ENCODE measurements at regions not wholly inside any gene's neighbourhood (a gene's known extent, or its start where the extent isn't known, plus 50 kb on each side); places are given as distances from the start of the nearest gene placed in this dataset.

DNA sequence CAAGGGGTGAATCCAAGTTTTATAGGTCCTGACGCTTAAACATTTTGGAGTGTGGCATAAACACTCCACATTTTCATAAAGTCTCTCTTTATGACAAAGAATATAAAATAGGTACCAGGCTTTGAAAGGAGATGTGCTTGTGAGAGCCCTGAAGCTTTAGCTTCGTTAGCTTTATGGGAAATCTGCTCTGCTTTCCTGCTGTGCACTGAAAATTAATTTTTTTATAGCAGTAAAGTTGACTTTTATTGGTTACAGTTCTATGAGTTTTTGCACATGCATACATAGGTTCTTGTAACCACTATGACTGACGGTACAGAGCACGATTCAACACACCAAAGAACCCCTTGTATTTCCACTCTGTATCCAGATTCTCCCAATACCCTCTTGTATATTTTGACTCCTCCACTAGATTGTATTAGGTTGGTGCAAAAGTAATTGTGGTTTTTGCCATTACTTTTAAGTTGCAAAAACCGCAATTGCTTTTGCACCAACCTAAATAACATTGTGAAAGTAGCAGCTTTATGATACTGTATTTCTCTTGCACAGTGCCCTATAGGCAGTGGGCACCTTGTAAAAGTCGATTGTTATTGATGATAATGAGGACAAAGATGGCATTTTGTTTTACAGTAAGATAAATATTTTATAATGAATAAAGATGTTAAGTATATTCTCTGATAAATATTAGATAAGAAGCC lies 145.2 kb upstream of the AKIRIN2 start:
- no peaks in the 10 kb centered on the region for H3K36me3 ChIP-seq (ENCODE audit: insufficient read depth, low read length)
- peak; percentile 34 for DNase-seq (ENCODE audit: low read depth, low spot score)
- no peak overlapping the region for H3K9ac ChIP-seq (ENCODE audit: insufficient read length)
- H3K4me3 ChIP-seq, result no peak overlapping the region
- H3K9me3 ChIP-seq (ENCODE audit: low read depth, low read length), result no peaks in the 10 kb centered on the region
- TF ChIP-seq POLR2AphosphoS5 (IDR thresholded peaks at IDR 0.05; ENCODE audit: borderline replicate concordance, low read depth, low read length) (no peak), EZH2 (IDR thresholded peaks at IDR 0.05) (no peak), FOXP2 (optimal IDR thresholded peaks at IDR 0.05; ENCODE audit: control extremely low read depth, extremely low read length, insufficient read depth) (no peak)
- H3K27ac ChIP-seq, result no peak overlapping the region

DNA sequence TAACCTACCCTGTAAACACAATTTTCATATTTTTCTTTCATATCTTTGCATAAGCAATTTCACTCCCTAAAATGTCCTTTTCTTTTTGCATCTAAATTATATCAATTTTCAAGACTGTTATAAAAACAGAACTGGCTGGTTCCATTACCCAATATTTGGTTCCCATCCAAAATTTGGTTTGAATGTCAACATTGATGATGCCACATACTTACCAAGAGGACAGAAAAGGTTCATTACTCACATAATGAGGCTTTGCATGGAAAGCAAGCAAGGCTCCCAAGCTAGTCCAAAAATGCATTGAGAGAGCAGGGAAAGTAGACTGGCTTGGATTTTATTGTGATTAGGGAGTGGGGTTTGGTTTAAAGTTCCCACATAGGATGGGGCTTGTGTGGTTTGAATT lies 144.4 kb upstream of the AKIRIN2 start:
- no peaks in the 10 kb centered on the region for H3K36me3 ChIP-seq (ENCODE audit: insufficient read depth, low read length)
- H3K4me3 ChIP-seq, result no peak overlapping the region
- no peak for DNase-seq (ENCODE audit: low read depth, low spot score)
- H3K27ac ChIP-seq, result no peak overlapping the region
- H3K9ac ChIP-seq (ENCODE audit: insufficient read length), result no peak overlapping the region
- no peaks in the 10 kb centered on the region for H3K9me3 ChIP-seq (ENCODE audit: low read depth, low read length)
- no peak for TF ChIP-seq FOXP2 (optimal IDR thresholded peaks at IDR 0.05; ENCODE audit: control extremely low read depth, extremely low read length, insufficient read depth)
- no peak for TF ChIP-seq EZH2 (IDR thresholded peaks at IDR 0.05)
- TF ChIP-seq POLR2AphosphoS5 (IDR thresholded peaks at IDR 0.05; ENCODE audit: borderline replicate concordance, low read depth, low read length), result no peak

DNA sequence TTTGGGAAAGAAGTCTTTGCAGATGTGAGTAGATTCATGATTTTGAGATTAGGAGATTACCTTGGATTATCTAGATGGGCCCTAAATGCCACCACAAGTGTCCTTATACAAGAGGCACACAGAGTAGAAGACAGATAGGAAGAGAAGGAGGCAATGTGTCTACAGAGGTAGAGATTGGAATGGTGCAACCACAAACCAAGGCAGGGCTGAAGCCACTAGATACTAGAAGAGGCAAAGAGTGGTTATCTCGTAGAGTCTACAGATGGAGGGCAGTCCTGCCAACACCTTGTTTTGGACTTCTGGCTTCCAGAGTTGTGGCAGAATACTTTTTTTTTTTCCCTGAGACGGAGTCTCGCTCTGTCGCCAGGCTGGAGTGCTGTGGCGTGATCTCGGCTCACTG lies 138.3 kb upstream of the AKIRIN2 start:
- no peaks in the 10 kb centered on the region for H3K36me3 ChIP-seq (ENCODE audit: insufficient read depth, low read length)
- no peak overlapping the region for H3K27ac ChIP-seq
- no peaks in the 10 kb centered on the region for H3K9me3 ChIP-seq (ENCODE audit: low read depth, low read length)
- no peak for TF ChIP-seq EZH2 (IDR thresholded peaks at IDR 0.05)
- no peak for TF ChIP-seq FOXP2 (optimal IDR thresholded peaks at IDR 0.05; ENCODE audit: control extremely low read depth, extremely low read length, insufficient read depth)
- no peak for TF ChIP-seq POLR2AphosphoS5 (IDR thresholded peaks at IDR 0.05; ENCODE audit: borderline replicate concordance, low read depth, low read length)
- H3K9ac ChIP-seq (ENCODE audit: insufficient read length), result no peak overlapping the region
- no peak overlapping the region for H3K4me3 ChIP-seq
- DNase-seq (ENCODE audit: low read depth, low spot score), result no peak

DNA sequence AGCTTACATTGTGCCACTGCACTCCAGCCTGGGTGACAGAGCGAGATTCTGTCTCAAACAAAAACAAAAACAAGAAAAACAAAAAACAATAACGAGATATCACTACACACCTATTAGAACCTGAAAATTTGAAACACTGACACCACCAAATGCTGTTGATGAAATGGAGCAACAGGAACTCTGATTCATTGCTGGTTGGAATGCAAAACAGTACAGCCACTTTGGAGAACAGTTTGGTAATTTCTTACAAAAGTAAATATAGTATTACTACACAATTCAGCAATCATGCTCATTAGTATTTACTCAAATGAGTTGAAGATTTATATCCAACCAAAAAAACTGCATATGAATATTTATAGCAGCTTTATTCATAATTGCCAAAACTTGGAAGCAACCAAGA lies 135.8 kb upstream of the AKIRIN2 start:
- Histone ChIP-seq H3K9ac (ENCODE audit: insufficient read length) (no peak overlapping the region), H3K4me3 (no peak overlapping the region), H3K9me3 (ENCODE audit: low read depth, low read length) (no peaks in the 10 kb centered on the region), H3K27ac (no peak overlapping the region), H3K36me3 (ENCODE audit: insufficient read depth, low read length) (no peaks in the 10 kb centered on the region)
- no peak for TF ChIP-seq FOXP2 (optimal IDR thresholded peaks at IDR 0.05; ENCODE audit: control extremely low read depth, extremely low read length, insufficient read depth)
- no peak for TF ChIP-seq EZH2 (IDR thresholded peaks at IDR 0.05)
- no peak for TF ChIP-seq POLR2AphosphoS5 (IDR thresholded peaks at IDR 0.05; ENCODE audit: borderline replicate concordance, low read depth, low read length)
- no peak for DNase-seq (ENCODE audit: low read depth, low spot score)

DNA sequence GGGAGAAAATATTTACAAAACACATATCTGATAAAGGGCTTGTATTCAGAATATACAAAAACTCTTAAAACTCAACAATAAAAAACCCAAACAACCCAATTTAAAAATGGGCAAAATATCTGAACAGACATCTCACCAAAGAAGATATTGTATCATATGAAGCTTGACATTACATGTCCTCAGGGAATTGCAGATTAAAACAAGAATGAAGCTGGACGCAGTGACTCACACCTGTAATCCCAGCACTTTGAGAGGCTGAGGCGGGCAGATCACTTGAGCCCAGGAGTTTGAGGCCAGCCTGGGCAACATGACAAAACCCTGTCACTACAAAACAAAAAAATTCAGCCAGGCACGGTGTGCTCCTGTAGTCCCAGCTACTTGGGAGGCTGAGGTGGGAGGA lies 135.4 kb upstream of the AKIRIN2 start:
- no peak for TF ChIP-seq POLR2AphosphoS5 (IDR thresholded peaks at IDR 0.05; ENCODE audit: borderline replicate concordance, low read depth, low read length)
- TF ChIP-seq EZH2 (IDR thresholded peaks at IDR 0.05), result no peak
- no peak for TF ChIP-seq FOXP2 (optimal IDR thresholded peaks at IDR 0.05; ENCODE audit: control extremely low read depth, extremely low read length, insufficient read depth)

DNA sequence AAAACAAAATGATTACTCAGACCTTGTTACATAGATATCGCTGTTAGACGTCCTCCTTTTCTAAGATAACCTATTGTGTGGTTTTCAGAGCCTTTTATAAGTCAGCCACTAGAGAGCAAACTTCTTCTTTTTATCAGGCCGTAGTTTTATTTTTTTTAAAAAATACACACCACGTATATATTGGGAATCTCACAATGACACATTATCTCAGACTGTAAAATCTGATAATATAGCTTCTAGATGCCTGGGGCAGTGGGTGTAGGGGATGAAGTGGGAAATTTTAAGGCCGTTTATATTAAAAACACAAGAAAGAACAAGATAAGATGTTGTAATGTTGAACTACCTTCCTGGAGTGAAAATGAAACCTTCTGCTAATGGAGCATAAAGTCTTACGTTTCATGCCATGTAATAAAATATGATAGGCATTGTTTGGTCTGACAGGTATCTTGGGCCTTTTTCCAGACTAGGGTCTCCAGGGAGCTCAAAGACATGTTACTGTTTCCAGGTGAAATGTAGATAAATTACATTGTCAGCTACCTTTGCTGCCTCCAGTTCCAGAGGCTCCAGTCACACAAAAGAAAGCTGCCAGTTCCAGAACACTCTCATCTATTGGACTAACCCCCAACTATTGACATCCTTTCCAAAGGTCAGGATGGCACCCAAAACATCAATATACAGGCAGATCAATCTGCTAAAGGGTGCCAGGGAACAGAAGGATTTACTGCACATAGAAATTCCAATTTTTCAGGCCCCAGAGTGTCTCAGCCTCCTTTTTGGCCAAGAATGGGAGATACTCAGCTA lies 130.2 kb upstream of the AKIRIN2 start:
- no peaks in the 10 kb centered on the region for H3K9me3 ChIP-seq (ENCODE audit: low read depth, low read length)
- TF ChIP-seq EZH2 (IDR thresholded peaks at IDR 0.05) (no peak), FOXP2 (optimal IDR thresholded peaks at IDR 0.05; ENCODE audit: control extremely low read depth, extremely low read length, insufficient read depth) (no peak), POLR2AphosphoS5 (IDR thresholded peaks at IDR 0.05; ENCODE audit: borderline replicate concordance, low read depth, low read length) (no peak)
- H3K27ac ChIP-seq, result no peak overlapping the region
- DNase-seq (ENCODE audit: low read depth, low spot score), result no peak
- no peaks in the 10 kb centered on the region for H3K36me3 ChIP-seq (ENCODE audit: insufficient read depth, low read length)
- H3K9ac ChIP-seq (ENCODE audit: insufficient read length), result peak overlapping the region; percentile 33
- H3K4me3 ChIP-seq, result peak overlapping the region; percentile 48

More for the DNA sequence above, 135.4 kb upstream of the AKIRIN2 start:
- H3K27ac ChIP-seq, result no peak overlapping the region
- no peaks in the 10 kb centered on the region for H3K9me3 ChIP-seq (ENCODE audit: low read depth, low read length)
- no peak overlapping the region for H3K9ac ChIP-seq (ENCODE audit: insufficient read length)
- no peak overlapping the region for H3K4me3 ChIP-seq
- DNase-seq (ENCODE audit: low read depth, low spot score), result no peak
- H3K36me3 ChIP-seq (ENCODE audit: insufficient read depth, low read length), result no peaks in the 10 kb centered on the region

DNA sequence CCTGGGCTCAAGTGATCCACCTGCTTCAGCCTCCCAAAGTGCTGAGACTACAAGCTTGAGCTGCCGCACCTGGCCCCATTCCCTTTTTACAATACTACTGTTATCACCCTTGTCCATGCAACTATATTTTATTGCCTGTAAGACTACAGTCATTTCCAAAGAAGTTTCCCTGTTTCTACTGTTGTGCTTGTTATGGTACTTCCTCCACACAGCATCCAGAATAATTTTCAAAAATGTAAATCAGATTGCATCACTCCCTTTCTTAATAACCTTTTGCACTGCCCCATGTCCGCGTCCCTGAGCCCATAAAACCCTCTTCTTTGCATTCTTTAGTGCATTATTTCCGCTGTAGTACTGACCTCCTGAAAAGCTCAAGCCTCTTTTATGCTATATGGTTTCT lies 128.9 kb upstream of the AKIRIN2 start:
- H3K9me3 ChIP-seq (ENCODE audit: low read depth, low read length), result no peaks in the 10 kb centered on the region
- H3K27ac ChIP-seq, result no peak overlapping the region
- no peak overlapping the region for H3K9ac ChIP-seq (ENCODE audit: insufficient read length)
- TF ChIP-seq EZH2 (IDR thresholded peaks at IDR 0.05) (no peak), POLR2AphosphoS5 (IDR thresholded peaks at IDR 0.05; ENCODE audit: borderline replicate concordance, low read depth, low read length) (no peak), FOXP2 (optimal IDR thresholded peaks at IDR 0.05; ENCODE audit: control extremely low read depth, extremely low read length, insufficient read depth) (no peak)
- no peaks in the 10 kb centered on the region for H3K36me3 ChIP-seq (ENCODE audit: insufficient read depth, low read length)
- DNase-seq (ENCODE audit: low read depth, low spot score), result no peak
- no peak overlapping the region for H3K4me3 ChIP-seq

DNA sequence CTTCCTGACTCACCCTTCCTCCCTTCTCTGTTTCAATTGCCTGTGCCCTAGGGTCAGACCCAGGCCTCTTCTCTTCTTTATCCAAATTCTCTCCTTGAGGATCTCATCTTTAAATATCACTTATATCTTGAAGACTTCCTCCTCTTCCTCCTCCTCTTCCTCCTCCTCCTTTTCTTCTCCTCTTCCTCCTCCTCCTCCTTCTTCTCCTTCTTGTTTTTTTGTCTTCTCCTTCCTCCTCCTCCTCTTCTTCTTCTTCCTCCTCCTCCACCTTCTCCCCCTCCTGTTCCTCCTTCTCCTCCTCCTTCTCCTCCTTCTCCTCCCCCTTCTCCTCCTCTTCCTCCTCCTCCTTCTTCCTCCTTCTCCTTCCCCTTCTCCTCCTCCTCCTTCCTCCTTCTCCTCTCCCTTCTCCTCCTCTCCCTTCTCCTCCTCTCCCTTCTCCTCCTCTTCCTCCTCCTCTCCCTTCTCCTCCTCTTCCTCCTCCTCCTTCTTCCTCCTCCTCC lies 127.6 kb upstream of the AKIRIN2 start:
- TF ChIP-seq POLR2AphosphoS5 (IDR thresholded peaks at IDR 0.05; ENCODE audit: borderline replicate concordance, low read depth, low read length), result no peak
- TF ChIP-seq FOXP2 (optimal IDR thresholded peaks at IDR 0.05; ENCODE audit: control extremely low read depth, extremely low read length, insufficient read depth), result no peak
- no peak for TF ChIP-seq EZH2 (IDR thresholded peaks at IDR 0.05)
- H3K36me3 ChIP-seq (ENCODE audit: insufficient read depth, low read length), result no peaks in the 10 kb centered on the region
- no peak overlapping the region for H3K9ac ChIP-seq (ENCODE audit: insufficient read length)
- H3K27ac ChIP-seq, result no peak overlapping the region
- H3K9me3 ChIP-seq (ENCODE audit: low read depth, low read length), result no peaks in the 10 kb centered on the region
- H3K4me3 ChIP-seq, result no peak overlapping the region
- DNase-seq (ENCODE audit: low read depth, low spot score), result no peak

Measured in SK-N-MC (cell line).